SK-N-SH (cell line): ENCODE measurements at regions not wholly inside any gene's neighbourhood (a gene's known extent, or its start where the extent isn't known, plus 50 kb on each side); places are given as distances from the start of the nearest gene placed in this dataset.
A peak's percentile ranks its signal among the peaks of the same experiment; 100 is the strongest.

ENCODE experiments used
- CTCF ChIA-PET: fragments of 300-600, 350-600 bp; formaldehyde crosslinking; extraction: SDS; loops from one replicate; lab custom pipeline; 2021; lab: Yijun Ruan, JAX
- POLR2A ChIA-PET: fragments of 350-600 bp; sonication (Branson Sonifier 250); formaldehyde crosslinking; extraction: SDS; loops from one replicate; lab custom pipeline; 2020; ENCODE audit warnings: antibody characterized with exemption, inconsistent platforms; lab: Yijun Ruan, JAX
- DNase-seq: peaks from one replicate; pipeline ENCODE4 v3.0.0; 2012
- H2AFZ ChIP-seq: fragments of 200-600 bp; sonication (generic); 2 replicates; pipeline ENCODE4 v1.8.1; 2016; ENCODE audit warnings: antibody characterized with exemption, mild to moderate bottlenecking, low read depth
- H3F3A ChIP-seq: fragments of 200-600 bp; sonication (generic); replicated peaks from 2 replicates; pipeline ENCODE3; 2016; ENCODE audit warnings: antibody characterized with exemption, mild to moderate bottlenecking; ENCODE audit not compliant: insufficient read depth
- H3K27ac ChIP-seq, 2 experiments: fragments of 200-500 bp in 1 of 2; fragments of 200-600 bp in 1 of 2; sonication (Bioruptor generic) in 1 of 2; sonication (generic), shearing (Covaris generic) in 1 of 2; 2 replicates each; pipeline versions ENCODE4 v1.5.1 to v1.6.1; 2014 to 2016; ENCODE audit warnings: low read depth in 2 of 2, inconsistent platforms in 1 of 2, low read length in 1 of 2, mild to moderate bottlenecking in 1 of 2, mixed read lengths in 1 of 2
- H3K27me3 ChIP-seq: fragments of 200-600 bp; sonication (generic), shearing (Covaris generic); 2 replicates; pipeline ENCODE4 v1.6.1; 2016; ENCODE audit warnings: mixed run types; ENCODE audit not compliant: insufficient read depth
- H3K36me3 ChIP-seq, 2 experiments: fragments of 200-500 bp in 1 of 2; fragments of 200-600 bp in 1 of 2; sonication (Bioruptor generic) in 1 of 2; sonication (generic) in 1 of 2; replicated peaks in 1 of 2; 2 replicates each; pipeline versions ENCODE3 to v1.5.1; 2014 to 2016; ENCODE audit warnings: low read length in 1 of 2, mild to moderate bottlenecking in 1 of 2; ENCODE audit not compliant: insufficient read depth in 2 of 2, control insufficient read depth in 1 of 2
- H3K4me1 ChIP-seq, 2 experiments: fragments of 200-500 bp in 1 of 2; fragments of 200-600 bp in 1 of 2; sonication (Bioruptor generic) in 1 of 2; sonication (generic), shearing (Covaris generic) in 1 of 2; 2 replicates each; pipeline versions ENCODE4 v1.5.1 to v1.6.1; 2014 to 2016; ENCODE audit warnings: low read depth in 1 of 2, low read length in 1 of 2, mixed run types in 1 of 2; ENCODE audit not compliant: insufficient read depth in 2 of 2, control insufficient read depth in 1 of 2
- H3K4me2 ChIP-seq: fragments of 200-600 bp; sonication (generic), shearing (Covaris generic); 2 replicates; pipeline ENCODE4 v1.6.1; 2017; ENCODE audit warnings: mixed run types
- H3K4me3 ChIP-seq, 2 experiments: fragments of 200-500 bp in 1 of 2; fragments of 200-600 bp in 1 of 2; sonication (Bioruptor generic) in 1 of 2; sonication (generic), shearing (Covaris generic) in 1 of 2; 2 replicates each; pipeline versions ENCODE4 v1.5.1 to v1.8.1; 2014 to 2016; ENCODE audit warnings: low read depth in 2 of 2, inconsistent platforms in 1 of 2, low read length in 1 of 2, mild to moderate bottlenecking in 1 of 2, mixed read lengths in 1 of 2, moderate library complexity in 1 of 2
- H3K79me2 ChIP-seq: fragments of 200-600 bp; sonication (generic); 2 replicates; pipeline ENCODE4 v1.8.1; 2017; ENCODE audit warnings: mild to moderate bottlenecking; ENCODE audit not compliant: insufficient read depth
- H3K9ac ChIP-seq: fragments of 200-600 bp; sonication (generic); 2 replicates; pipeline ENCODE4 v1.6.1; 2017; ENCODE audit warnings: mixed run types
- H3K9me2 ChIP-seq: fragments of 200-600 bp; sonication (generic); 2 replicates; pipeline ENCODE4 v1.6.1; 2017; ENCODE audit warnings: mixed run types
- H3K9me3 ChIP-seq: fragments of 200-600 bp; sonication (generic); 2 replicates; pipeline ENCODE4 v1.6.1; 2017; ENCODE audit warnings: mixed run types, mild to moderate bottlenecking, moderate library complexity
- H4K20me1 ChIP-seq: fragments of 200-600 bp; sonication (generic); 2 replicates; pipeline ENCODE4 v1.6.1; 2017; ENCODE audit warnings: mild to moderate bottlenecking, mixed run types; ENCODE audit not compliant: insufficient read depth
- CHD2 ChIP-seq: fragments of 150-350 bp; IDR thresholded peaks from 2 replicates; pipeline ENCODE4 v1.6.1; 2018; ENCODE audit warnings: low read length; ENCODE audit not compliant: partially characterized antibody
- ELF1 ChIP-seq: IDR thresholded peaks from 2 replicates; pipeline ENCODE4 v1.4.0; 2012
- EP300 ChIP-seq, 2 experiments: IDR thresholded peaks; 2 replicates each; pipeline versions ENCODE4 v1.4.0 to v1.6.1; 2012; ENCODE audit warnings: borderline replicate concordance in 1 of 2, low read depth in 1 of 2, low read length in 1 of 2
- GATA2 ChIP-seq: sonication (generic); formaldehyde crosslinking; IDR thresholded peaks from 2 replicates; pipeline ENCODE4 v1.5.0; 2020; ENCODE audit warnings: mild to moderate bottlenecking, missing genetic modification reagents
- NFIC ChIP-seq: IDR thresholded peaks from 2 replicates; pipeline ENCODE4 v1.4.0; 2012; ENCODE audit warnings: borderline replicate concordance
- RAD21 ChIP-seq: IDR thresholded peaks from 2 replicates; pipeline ENCODE4 v1.6.1; 2012; ENCODE audit warnings: mild to moderate bottlenecking, low read length
- RXRA ChIP-seq: IDR thresholded peaks from 2 replicates; pipeline ENCODE4 v1.4.0; 2012; ENCODE audit warnings: low read depth, mild to moderate bottlenecking, borderline replicate concordance
- SMC3 ChIP-seq: IDR thresholded peaks from 2 replicates; pipeline ENCODE4 v1.6.1; 2012; ENCODE audit warnings: low read depth, low read length, improper control_type of control experiment
- YY1 ChIP-seq: IDR thresholded peaks from 2 replicates; pipeline ENCODE4 v1.4.0; 2012; ENCODE audit warnings: low read depth, mild to moderate bottlenecking
- WGBS: methylation state at CpG from one replicate; pipeline ENCODE4 v1.1.6; 2017; ENCODE audit warnings: low lambda C conversion rate; 5-methylcytosine and 5-hydroxymethylcytosine counted together
- TF ChIP-seq, protein P1 (sequence below): fragments of 150-350 bp; IDR thresholded peaks from 2 replicates; pipeline ENCODE4 v1.6.1; 2016; ENCODE audit warnings: mild to moderate bottlenecking, low read depth, low read length
- TF ChIP-seq, protein P2 (sequence below): fragments of 200-600 bp; sonication (generic); IDR thresholded peaks from 2 replicates; pipeline ENCODE4 v1.6.1; 2017; ENCODE audit warnings: antibody characterized with exemption, mild to moderate bottlenecking, moderate library complexity

DNA sequence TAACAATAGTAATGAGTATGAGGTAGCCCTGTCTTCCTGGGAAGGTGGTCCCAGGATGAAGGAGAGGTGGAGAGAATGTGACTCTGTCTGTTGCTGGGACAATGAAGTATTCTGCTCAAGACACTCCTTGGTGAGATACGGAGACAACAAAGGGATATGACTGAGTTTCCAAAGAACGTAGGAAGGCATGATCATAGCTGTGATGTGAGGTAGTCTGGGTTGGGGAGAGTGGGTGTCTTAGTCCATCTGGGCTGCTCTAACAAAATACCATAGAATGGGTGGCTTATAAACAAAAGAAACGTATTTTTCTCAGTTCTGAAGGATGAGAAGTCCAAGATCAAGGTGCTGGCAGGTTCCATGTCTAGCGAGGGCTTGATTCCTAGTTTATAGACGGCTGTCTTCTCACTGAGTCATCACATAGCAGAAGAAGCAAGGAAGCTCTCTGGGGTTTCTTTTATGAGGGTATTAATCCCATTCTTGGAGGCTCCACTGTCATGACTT lies 84.9 kb upstream of the RHOBTB1 start:
- H3K9me2 ChIP-seq = no peaks in the 10 kb centered on the region
- DNase-seq = no peak
- no peaks in the 10 kb centered on the region for H3K79me2 ChIP-seq
- TF ChIP-seq EP300 (IDR thresholded peaks at IDR 0.05; ENCODE audit: borderline replicate concordance in 1 of 2, low read depth in 1 of 2, low read length in 1 of 2) = no peak
- no peak for TF ChIP-seq GATA2 (CRISPR knock-in tag)
- H3K9ac ChIP-seq = no peak overlapping the region
- H4K20me1 ChIP-seq = no peaks in the 10 kb centered on the region
- 58% methylated on average over 5 of the region's 5 CpGs for WGBS
- no peaks in the 10 kb centered on the region for H3K4me1 ChIP-seq
- H3K4me2 ChIP-seq = no peak overlapping the region
- H3K27me3 ChIP-seq = no peaks in the 10 kb centered on the region; the same call in 1 of the 2 replicates
- ChIA-PET CTCF (no interaction called here), POLR2A (no interaction called here)
- H3K9me3 ChIP-seq = no peaks in the 10 kb centered on the region
- no peaks in the 10 kb centered on the region for H3K36me3 ChIP-seq
- no peak overlapping the region for H3K4me3 ChIP-seq
- no peaks in the 10 kb centered on the region for H3F3A ChIP-seq
- no peak overlapping the region for H3K27ac ChIP-seq
- H2AFZ ChIP-seq = no peak overlapping the region

DNA sequence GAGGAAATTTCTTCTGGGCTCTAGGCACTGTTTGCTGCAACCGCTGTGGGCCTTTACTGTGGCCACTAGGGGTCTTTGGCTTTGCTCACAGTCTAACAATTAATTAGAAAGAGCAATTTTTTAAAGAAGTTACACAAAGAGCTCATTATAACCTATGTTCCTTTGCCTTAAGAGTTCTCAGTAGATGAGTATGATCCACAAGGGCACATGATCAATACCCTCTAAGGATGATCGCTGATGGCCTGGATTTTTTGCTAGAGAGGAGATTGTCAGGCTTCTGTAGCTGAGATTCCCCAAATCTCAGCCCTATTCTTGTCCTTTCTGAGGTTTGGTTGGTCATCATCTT lies 80.8 kb upstream of the RHOBTB1 start:
- no peak overlapping the region for H3K9ac ChIP-seq
- DNase-seq = peak; percentile 39
- H3K36me3 ChIP-seq = no peaks in the 10 kb centered on the region
- ChIA-PET POLR2A (no interaction called here), CTCF (interaction anchor here (0.6 to 2.0 kb wide), 17 partner anchors 8 to 259 kb away, joined by 3 to 8 read pairs (median 4); partner anchors contain the start of gene RHOBTB1)
- WGBS = 63% methylated on average over 2 of the region's 2 CpGs
- H3K4me1 ChIP-seq = no peaks in the 10 kb centered on the region
- H3K27me3 ChIP-seq = no peaks in the 10 kb centered on the region; the same call in 1 of the 2 replicates
- no peak overlapping the region for H3K27ac ChIP-seq
- TF ChIP-seq RAD21 = peak; percentile 38
- TF ChIP-seq, protein P1, sequence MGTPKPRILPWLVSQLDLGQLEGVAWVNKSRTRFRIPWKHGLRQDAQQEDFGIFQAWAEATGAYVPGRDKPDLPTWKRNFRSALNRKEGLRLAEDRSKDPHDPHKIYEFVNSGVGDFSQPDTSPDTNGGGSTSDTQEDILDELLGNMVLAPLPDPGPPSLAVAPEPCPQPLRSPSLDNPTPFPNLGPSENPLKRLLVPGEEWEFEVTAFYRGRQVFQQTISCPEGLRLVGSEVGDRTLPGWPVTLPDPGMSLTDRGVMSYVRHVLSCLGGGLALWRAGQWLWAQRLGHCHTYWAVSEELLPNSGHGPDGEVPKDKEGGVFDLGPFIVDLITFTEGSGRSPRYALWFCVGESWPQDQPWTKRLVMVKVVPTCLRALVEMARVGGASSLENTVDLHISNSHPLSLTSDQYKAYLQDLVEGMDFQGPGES = no peak
- TF ChIP-seq, protein P2, sequence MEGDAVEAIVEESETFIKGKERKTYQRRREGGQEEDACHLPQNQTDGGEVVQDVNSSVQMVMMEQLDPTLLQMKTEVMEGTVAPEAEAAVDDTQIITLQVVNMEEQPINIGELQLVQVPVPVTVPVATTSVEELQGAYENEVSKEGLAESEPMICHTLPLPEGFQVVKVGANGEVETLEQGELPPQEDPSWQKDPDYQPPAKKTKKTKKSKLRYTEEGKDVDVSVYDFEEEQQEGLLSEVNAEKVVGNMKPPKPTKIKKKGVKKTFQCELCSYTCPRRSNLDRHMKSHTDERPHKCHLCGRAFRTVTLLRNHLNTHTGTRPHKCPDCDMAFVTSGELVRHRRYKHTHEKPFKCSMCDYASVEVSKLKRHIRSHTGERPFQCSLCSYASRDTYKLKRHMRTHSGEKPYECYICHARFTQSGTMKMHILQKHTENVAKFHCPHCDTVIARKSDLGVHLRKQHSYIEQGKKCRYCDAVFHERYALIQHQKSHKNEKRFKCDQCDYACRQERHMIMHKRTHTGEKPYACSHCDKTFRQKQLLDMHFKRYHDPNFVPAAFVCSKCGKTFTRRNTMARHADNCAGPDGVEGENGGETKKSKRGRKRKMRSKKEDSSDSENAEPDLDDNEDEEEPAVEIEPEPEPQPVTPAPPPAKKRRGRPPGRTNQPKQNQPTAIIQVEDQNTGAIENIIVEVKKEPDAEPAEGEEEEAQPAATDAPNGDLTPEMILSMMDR = peak; percentile 72
- TF ChIP-seq CHD2 = no peak
- TF ChIP-seq SMC3 = peak; percentile 14; the same call in 1 of the 2 replicates
- TF ChIP-seq RXRA = no peak
- TF ChIP-seq YY1 = no peak
- TF ChIP-seq GATA2 (CRISPR knock-in tag) = no peak
- TF ChIP-seq NFIC = no peak
- no peak for TF ChIP-seq ELF1
- H3K9me3 ChIP-seq = no peaks in the 10 kb centered on the region
- no peaks in the 10 kb centered on the region for H4K20me1 ChIP-seq
- no peaks in the 10 kb centered on the region for H3F3A ChIP-seq
- no peak overlapping the region for H3K4me2 ChIP-seq
- H2AFZ ChIP-seq = no peak overlapping the region
- H3K79me2 ChIP-seq = no peaks in the 10 kb centered on the region
- no peak overlapping the region for H3K4me3 ChIP-seq
- H3K9me2 ChIP-seq = no peaks in the 10 kb centered on the region
